CD4-positive, alpha-beta T cell (primary cell): ENCODE measurements at regions not wholly inside any gene's neighbourhood (a gene's known extent, or its start where the extent isn't known, plus 50 kb on each side); places are given as distances from the start of the nearest gene placed in this dataset.

Source experiments
- ATAC-seq: fragments of 200-7000 bp; cut with Tn5 transposase; one replicate; pipeline ENCODE4 v1.10.0; 2022; ENCODE audit warnings: mild to moderate bottlenecking; ENCODE audit not compliant: poor library complexity
- CTCF ChIA-PET: fragments of 350-600 bp; sonication (Branson Sonifier 250); formaldehyde crosslinking; loops from one replicate; lab custom pipeline; 2021; ENCODE audit warnings: antibody characterized with exemption, inconsistent platforms; lab: Charles Lee
- POLR2A ChIA-PET: fragments of 350-600 bp; sonication (Branson Sonifier 250); formaldehyde crosslinking; loops from one replicate; lab custom pipeline; 2021; ENCODE audit warnings: antibody characterized with exemption, inconsistent platforms; lab: Charles Lee
- DNase-seq, 14 experiments: peaks; one replicate each; pipeline ENCODE4 v3.0.0-alpha.2; 2013 to 2020; ENCODE audit warnings: mixed read lengths in 2 of 14
- H3K27ac ChIP-seq, 2 donors: one replicate each; pipeline versions ENCODE4 v1.5.1 to v1.7.0; 2013; ENCODE audit warnings: low read length in 2 of 2, low read depth in 1 of 2, mild to moderate bottlenecking in 1 of 2
- H3K27me3 ChIP-seq, 2 experiments: 1 replicate in 1 of 2; 2 replicates in 1 of 2; pipeline versions ENCODE4 v1.6.1 to v1.7.0; 2013; ENCODE audit warnings: low read length in 2 of 2, control low read depth in 1 of 2, mild to moderate bottlenecking in 1 of 2, moderate library complexity in 1 of 2; ENCODE audit not compliant: insufficient read depth in 2 of 2, control insufficient read depth in 1 of 2
- H3K36me3 ChIP-seq: one replicate; pipeline ENCODE4 v1.6.1; 2013; ENCODE audit warnings: low read length, control low read depth; ENCODE audit not compliant: insufficient read depth
- H3K4me1 ChIP-seq: one replicate; pipeline ENCODE4 v1.6.1; 2013; ENCODE audit warnings: low read length, control low read depth; ENCODE audit not compliant: insufficient read depth
- H3K4me3 ChIP-seq: one replicate; pipeline ENCODE4 v1.5.1; 2013; ENCODE audit warnings: mild to moderate bottlenecking, low read length, moderate library complexity
- H3K9me3 ChIP-seq, 2 experiments: 1 replicate in 1 of 2; 2 replicates in 1 of 2; pipeline versions ENCODE4 v1.6.1 to v1.7.0; 2013; ENCODE audit warnings: low read length in 2 of 2, mild to moderate bottlenecking in 2 of 2, control low read depth in 1 of 2, moderate library complexity in 1 of 2; ENCODE audit not compliant: control insufficient read depth in 1 of 2, insufficient read depth in 1 of 2
- H3K27ac Mint-ChIP-seq: one replicate; pipeline ENCODE4 v1.8.0; 2020; ENCODE audit warnings: mixed read lengths
- H3K27me3 Mint-ChIP-seq: one replicate; pipeline ENCODE4 v1.8.0; 2021; ENCODE audit warnings: mixed read lengths
- H3K36me3 Mint-ChIP-seq: one replicate; pipeline ENCODE4 v1.8.0; 2021; ENCODE audit warnings: low read depth, mixed read lengths
- H3K4me1 Mint-ChIP-seq: one replicate; pipeline ENCODE4 v1.8.0; 2021; ENCODE audit warnings: low read depth, mixed read lengths
- H3K4me3 Mint-ChIP-seq: one replicate; pipeline ENCODE4 v1.8.0; 2020; ENCODE audit warnings: mild to moderate bottlenecking, mixed read lengths
- H3K9me3 Mint-ChIP-seq: one replicate; pipeline ENCODE4 v1.8.0; 2020; ENCODE audit warnings: mixed read lengths
- intact Hi-C, 2 experiments: fragments of 100-400 bp; cut with DNase I in 1 of 2; cut with micrococcal nuclease in 1 of 2; formaldehyde crosslinking; loops; one replicate each; pipeline versions ENCODE4 v1.15.1 to v1.9.0; 2023 to 2025; cut with DNase I, micrococcal nuclease
- TF ChIP-seq, protein P1 (sequence below): fragments of 200-600 bp; IDR thresholded peaks from one replicate; pipeline ENCODE4 v1.8.0; 2022; ENCODE audit warnings: antibody characterized with exemption, mild to moderate bottlenecking

GRCh38 chr2:78682781-78683180, 342.7 kb upstream of the REG3G start:
- H3K4me3 Mint-ChIP-seq = no peak overlapping the region
- no peak for DNase-seq
- POLR2A ChIA-PET = no interaction called here
- intact Hi-C loops = no loop called here
- no peaks in the 10 kb centered on the region for H3K4me1 Mint-ChIP-seq
- Histone ChIP-seq H3K27ac (no peak overlapping the region), H3K36me3 (no peaks in the 10 kb centered on the region), H3K27me3 (no peaks in the 10 kb centered on the region), H3K4me1 (no peaks in the 10 kb centered on the region), H3K9me3 (peaks cover 5 to 9% of the 10 kb centered on the region in 2 experiments), H3K4me3 (no peak overlapping the region)
- CTCF ChIA-PET = no interaction called here
- TF ChIP-seq, protein P1, sequence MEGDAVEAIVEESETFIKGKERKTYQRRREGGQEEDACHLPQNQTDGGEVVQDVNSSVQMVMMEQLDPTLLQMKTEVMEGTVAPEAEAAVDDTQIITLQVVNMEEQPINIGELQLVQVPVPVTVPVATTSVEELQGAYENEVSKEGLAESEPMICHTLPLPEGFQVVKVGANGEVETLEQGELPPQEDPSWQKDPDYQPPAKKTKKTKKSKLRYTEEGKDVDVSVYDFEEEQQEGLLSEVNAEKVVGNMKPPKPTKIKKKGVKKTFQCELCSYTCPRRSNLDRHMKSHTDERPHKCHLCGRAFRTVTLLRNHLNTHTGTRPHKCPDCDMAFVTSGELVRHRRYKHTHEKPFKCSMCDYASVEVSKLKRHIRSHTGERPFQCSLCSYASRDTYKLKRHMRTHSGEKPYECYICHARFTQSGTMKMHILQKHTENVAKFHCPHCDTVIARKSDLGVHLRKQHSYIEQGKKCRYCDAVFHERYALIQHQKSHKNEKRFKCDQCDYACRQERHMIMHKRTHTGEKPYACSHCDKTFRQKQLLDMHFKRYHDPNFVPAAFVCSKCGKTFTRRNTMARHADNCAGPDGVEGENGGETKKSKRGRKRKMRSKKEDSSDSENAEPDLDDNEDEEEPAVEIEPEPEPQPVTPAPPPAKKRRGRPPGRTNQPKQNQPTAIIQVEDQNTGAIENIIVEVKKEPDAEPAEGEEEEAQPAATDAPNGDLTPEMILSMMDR = no peak
- H3K36me3 Mint-ChIP-seq = no peaks in the 10 kb centered on the region
- no peak overlapping the region for H3K27ac Mint-ChIP-seq
- no peaks in the 10 kb centered on the region for H3K27me3 Mint-ChIP-seq
- peaks cover 12% of the 10 kb centered on the region for H3K9me3 Mint-ChIP-seq
- no peak for ATAC-seq

DNA sequence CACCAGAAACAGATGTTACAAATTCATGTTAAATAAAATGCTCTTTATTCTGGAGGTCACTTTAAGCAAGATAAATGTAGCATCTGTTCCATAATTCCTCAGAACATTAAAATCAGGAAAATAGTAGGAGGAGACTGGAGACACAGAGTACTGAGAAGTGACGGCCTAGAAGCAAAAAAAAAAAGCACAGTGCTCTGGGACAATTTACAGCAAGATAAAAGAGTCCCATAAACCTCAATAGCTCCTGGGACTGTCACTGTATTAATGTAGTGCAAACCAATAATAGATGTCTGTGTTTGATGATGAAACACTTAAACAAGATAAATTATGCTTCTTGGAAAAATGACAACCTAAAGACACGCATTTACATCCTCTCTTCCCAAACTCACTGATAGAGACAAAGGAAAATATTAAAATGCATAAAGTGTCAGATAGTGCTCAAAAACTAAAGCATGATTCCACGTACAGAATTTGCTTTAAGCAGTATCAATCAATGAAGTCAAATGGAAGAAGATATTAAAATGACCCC, 338.8 kb upstream of the REG3G start:
- H3K27ac Mint-ChIP-seq = no peak overlapping the region
- POLR2A ChIA-PET = no interaction called here
- TF ChIP-seq, protein P1 = no peak
- no peaks in the 10 kb centered on the region for H3K27me3 Mint-ChIP-seq
- Histone ChIP-seq H3K4me1 (no peaks in the 10 kb centered on the region), H3K27ac (no peak overlapping the region), H3K27me3 (no peaks in the 10 kb centered on the region), H3K4me3 (no peak overlapping the region), H3K9me3 (peaks cover 5% of the 10 kb centered on the region in 2 experiments), H3K36me3 (no peaks in the 10 kb centered on the region)
- DNase-seq = no peak
- ATAC-seq = no peak
- intact Hi-C loops = no loop called here
- CTCF ChIA-PET = no interaction called here
- peaks cover 16% of the 10 kb centered on the region for H3K9me3 Mint-ChIP-seq
- no peaks in the 10 kb centered on the region for H3K36me3 Mint-ChIP-seq
- no peaks in the 10 kb centered on the region for H3K4me1 Mint-ChIP-seq
- no peak overlapping the region for H3K4me3 Mint-ChIP-seq

DNA sequence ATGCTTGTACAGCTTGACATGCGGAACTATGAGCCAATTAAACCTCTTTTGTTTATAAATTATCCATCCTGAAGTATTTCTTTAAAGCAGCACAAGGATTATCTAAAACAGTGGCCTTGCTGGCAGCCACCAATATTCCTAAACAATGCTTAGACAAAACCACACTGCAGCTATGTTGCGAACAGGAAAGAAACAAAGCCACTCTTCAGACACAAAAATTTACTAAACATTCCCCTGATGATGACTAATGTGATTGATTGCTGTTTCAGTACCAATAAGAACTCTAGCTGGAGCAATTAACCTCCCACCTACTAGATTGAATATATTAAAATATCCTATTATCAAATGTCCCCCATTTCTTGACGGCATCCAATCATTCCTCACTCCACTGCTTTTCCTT, 325.8 kb upstream of the REG3G start:
- ChIA-PET CTCF (no interaction called here), POLR2A (no interaction called here)
- intact Hi-C loops = no loop called here
- H3K27me3 ChIP-seq = no peaks in the 10 kb centered on the region
- peaks cover 0 to 13% of the 10 kb centered on the region in 2 experiments for H3K9me3 ChIP-seq
- no peaks in the 10 kb centered on the region for H3K36me3 ChIP-seq
- H3K9me3 Mint-ChIP-seq = peaks cover 10% of the 10 kb centered on the region
- ATAC-seq (no peak), DNase-seq (no peak)
- H3K27ac Mint-ChIP-seq = no peak overlapping the region
- no peaks in the 10 kb centered on the region for H3K4me1 Mint-ChIP-seq
- no peak overlapping the region for H3K4me3 ChIP-seq
- H3K4me1 ChIP-seq = no peaks in the 10 kb centered on the region
- no peaks in the 10 kb centered on the region for H3K27me3 Mint-ChIP-seq
- H3K4me3 Mint-ChIP-seq = no peak overlapping the region
- H3K27ac ChIP-seq = no peak overlapping the region
- TF ChIP-seq, protein P1 = no peak
- H3K36me3 Mint-ChIP-seq = no peaks in the 10 kb centered on the region
